Amygdala (tissue), 56 donors: ENCODE measurements at regions not wholly inside any gene's neighbourhood (a gene's known extent, or its start where the extent isn't known, plus 50 kb on each side); places are given as distances from the start of the nearest gene placed in this dataset.
A peak's percentile ranks its signal among the peaks of the same experiment; 100 is the strongest.
"Not testable (repeated sequence)": the region's sequence is repeated elsewhere in the genome, so short reads cannot be mapped to it uniquely, and the experiment has no call there.

Experiments used
- DNase-seq, 56 donors: peaks; one replicate each; lab custom pipeline; 2025; lab: John Stamatoyannopoulos, UW

GRCh38 chr10:26952094-26952493 is 91.3 kb upstream of the ABI1 start:
- DNase-seq, result no peak

DNA sequence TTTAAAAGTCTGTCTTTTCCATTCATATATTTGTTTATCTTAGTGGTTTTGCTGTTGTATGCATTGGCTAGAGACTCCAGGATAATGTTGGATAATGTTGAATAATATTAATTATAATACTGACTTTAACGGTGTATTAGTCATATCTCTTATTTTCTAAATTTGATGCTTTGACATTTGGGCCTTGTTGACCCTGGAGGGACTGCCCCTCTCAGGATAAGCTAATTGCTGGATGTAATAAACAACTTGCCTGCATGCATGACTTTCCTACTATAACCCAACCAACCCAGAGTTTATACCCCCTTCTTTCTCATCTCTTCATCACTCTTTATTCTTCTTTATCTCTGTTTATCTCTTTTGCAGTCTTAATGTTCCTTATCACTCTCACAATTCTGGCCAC is 90.9 kb upstream of the ABI1 start:
- DNase-seq, result no peak

DNA sequence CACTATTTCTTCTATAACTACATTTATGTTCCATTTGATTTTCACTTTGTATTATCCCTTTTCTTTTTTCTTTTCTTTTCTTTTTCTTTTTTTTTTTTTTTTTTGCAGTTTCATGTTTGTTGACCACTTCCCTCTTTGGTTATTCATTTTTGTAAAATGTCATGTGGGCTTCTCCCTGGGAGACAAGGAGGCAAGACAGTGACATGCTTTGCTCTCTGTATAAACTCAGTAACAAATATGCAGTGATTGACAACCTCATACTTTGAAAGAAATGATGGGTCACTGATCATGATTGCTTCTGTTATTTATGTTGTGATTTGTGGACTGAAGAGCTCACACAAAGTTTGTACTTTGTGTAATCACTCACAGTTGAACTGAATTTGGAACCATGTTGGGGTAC is 90.2 kb upstream of the ABI1 start:
- DNase-seq, result no peak

DNA sequence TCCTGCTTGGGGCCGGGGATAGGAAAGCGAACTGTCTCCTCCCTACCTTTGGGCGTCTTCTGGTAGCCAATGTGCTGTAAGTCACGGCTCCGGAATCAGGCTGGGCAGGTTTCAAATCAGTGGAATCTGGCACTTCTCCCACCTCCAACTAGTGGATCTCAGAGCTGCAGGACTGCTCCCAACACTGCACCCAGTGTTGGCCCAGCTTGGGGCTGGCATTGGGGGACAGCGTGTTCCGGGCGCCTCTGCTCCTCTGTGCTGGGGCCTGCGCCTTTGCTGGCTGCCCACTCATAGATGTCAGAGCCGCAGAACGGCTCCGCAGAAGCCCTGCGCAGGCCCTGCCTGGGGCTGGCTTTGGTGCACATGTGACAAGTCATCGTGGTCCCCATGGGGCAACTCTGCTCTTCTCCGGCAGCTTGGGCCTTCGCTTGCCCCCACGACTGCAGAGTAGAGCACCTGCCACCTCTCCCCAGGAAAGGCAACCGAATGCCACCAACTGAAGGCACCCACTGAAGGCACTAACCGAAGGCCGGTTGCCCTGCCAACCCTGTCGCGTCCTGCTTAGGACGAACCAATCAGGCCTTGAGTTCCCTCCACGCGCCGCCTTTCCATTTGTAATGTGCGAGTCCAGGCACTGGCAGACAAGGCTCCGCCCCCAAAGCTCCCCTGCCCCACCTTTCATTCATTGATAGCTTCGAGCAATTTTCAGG is 85.5 kb upstream of the ABI1 start:
- DNase-seq, result peak in 4 of 56 donors; percentile 2 to 23 (median 10)

DNA sequence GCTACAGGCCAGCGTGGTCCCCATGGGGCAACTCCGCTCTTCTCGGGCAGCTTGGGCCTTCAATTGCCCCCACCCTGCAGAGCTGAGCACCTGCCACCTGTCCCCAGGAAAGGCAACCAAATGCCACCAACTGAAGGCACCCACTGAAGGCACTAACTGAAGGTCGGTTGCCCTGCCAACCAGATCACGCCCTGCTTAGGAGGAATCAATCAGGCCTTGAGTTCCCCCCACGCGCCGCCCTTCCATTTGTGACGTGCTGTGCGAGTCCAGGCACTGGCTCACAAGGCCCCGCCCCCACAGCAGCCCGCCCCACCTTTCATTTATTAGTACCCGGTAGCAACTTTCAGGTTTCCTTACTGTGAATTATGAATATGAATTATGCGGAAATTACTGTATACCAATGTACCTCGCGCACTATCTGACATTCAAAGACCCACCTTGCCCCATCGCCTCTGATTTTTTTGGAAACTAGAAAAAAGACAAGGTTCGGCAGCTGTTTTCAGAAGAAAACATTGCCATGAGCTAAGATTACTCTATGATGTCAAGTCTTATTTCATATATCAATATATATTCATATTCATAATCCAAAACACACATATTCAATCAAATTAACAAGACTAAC is 83.6 kb upstream of the ABI1 start:
- no peak for DNase-seq

DNA sequence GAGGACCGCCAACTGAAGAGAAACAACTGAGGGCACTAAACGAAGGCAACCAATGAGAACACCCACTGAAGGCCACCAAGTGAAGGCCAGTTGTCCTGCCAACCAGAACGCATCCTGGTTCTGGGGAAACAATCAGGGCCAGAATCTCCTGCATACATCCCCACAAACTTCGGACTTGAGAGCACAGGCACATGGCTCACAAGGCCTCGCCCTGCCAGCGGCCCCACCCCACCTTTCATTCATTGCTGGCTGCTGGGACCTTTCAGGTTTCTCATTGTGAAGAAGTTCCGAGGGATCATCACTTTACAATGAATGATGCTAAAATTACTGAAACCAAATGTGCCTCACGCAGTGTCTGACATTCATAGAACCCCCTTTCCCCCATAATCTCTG is 79.2 kb upstream of the ABI1 start:
- DNase-seq, result no peak

- DNase-seq, result no peak
Observed at GRCh38 chr10:26939290-26939961, 78.7 kb upstream of the ABI1 start.

DNA sequence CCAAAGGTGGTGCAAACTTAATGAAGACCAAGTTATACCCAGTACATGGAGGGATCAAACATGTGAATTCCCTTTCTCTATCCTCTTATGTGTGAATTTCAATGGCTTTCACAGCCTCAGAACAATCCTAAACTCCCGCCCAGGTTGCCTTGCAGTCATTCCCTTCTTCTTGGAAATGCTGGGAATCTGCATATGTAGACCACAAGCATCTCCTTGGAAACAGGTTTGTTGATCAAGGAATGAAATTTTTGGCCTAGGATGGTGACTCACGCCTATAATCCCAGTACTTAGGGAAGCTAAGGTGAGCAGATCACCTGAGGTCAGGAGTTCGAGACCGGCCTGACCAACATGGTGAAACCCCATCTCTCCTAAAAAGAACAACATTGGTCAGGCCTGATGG is 77.8 kb upstream of the ABI1 start:
- no peak for DNase-seq

- no peak for DNase-seq
Observed at GRCh38 chr10:26937371-26937770, 76.6 kb upstream of the ABI1 start.

DNA sequence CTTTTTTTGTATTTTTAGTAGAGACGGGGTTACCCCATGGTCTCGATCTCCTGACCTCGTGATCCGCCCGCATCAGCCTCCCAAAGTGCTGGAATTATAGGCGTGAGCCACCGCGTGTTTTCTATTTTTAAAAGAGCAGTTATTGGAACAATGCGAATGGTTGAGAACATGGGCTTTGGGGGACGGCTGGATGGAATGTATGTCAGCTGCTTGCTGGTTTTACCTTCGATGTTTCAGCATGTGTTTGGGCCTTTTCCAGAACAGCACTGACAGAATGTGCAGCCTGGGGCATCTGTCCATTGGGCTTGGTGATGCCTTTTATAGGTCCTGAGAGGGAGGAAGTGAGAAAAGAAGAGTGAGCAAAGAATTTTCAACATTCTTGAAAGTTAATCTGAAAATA is 73.4 kb upstream of the ABI1 start:
- not testable (repeated sequence) for DNase-seq

DNA sequence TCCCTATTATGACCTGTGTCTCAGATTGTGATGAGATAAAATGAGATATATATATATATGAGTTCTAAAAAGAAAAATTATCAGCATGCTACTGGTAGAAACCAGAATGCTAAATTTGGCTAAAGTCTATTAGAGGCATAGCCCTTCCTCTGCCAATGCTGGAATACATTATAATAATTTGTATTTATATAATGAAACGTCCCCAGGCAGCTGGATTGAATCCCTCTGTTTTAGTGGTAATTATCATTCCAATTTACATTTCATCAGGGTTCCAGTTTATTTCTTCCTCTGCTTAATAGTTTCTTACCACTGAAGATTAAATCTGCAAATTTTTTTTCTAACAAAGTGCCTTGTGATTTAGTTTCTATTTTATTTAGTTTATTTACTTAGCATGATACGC is 71.8 kb upstream of the ABI1 start:
- DNase-seq, result no peak

DNA sequence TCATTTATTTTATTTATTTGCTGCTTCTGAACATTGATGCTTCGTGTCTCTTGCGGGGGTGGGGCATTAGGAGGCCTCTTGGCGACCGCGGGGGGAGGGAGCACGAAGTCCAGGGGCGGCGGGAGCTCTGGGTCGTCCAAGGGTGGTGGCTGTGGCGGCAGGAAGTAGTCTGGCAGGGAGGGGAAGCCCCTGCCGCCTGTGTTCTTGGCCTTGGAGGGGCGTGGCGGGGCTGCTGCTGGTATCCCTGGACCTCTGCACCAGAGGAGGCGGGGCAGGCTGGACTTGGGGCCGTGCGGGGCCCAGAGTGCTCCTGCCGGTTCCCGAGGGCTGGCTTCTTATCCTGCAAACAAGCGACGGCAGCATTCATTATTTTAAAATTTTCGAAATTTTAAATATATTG is 70.5 kb upstream of the ABI1 start:
- DNase-seq, result no peak

GRCh38 chr10:26922824-26923223 is 62.1 kb upstream of the ABI1 start:
- DNase-seq, result not testable (repeated sequence)

DNA sequence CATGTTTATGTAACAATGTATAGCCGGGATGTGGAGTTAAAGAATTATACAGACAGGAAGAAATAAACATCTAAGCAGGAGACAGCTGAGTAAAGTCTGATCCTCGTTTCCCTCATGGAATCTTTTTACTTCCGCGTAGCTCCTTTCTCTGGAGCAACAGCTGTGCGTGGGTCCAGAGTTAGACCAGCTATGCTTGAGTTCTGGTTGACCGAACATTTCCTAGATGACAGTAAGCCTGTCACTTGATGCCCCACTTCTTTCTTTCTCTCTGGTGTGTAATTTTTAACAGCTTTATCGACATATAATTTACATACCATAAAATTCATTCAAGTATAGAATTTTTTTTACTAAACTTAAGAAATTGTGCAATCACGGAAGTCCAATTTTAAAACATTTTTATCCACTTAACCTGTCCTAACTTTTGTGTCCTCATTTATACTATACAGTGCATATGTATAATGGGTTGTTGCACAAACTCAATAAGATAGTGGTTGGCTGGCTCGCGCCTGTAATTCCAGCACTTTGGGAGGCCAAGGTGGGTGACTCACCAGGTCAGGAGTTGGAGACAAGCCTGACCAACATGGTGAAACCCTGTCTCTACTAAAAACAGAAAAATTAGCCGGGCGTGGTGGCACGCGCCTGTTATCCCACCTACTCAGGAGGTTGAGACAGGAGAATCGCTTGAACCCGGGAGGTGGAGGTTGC is 58.5 kb upstream of the ABI1 start:
- not testable (repeated sequence) for DNase-seq

GRCh38 chr10:26914898-26915297 is 54.1 kb upstream of the ABI1 start:
- no peak for DNase-seq

GRCh38 chr10:26911811-26912461 is 51.2 kb upstream of the ABI1 start:
- DNase-seq, result no peak
